SK-N-SH (cell line): ENCODE measurements at regions not wholly inside any gene's neighbourhood (a gene's known extent, or its start where the extent isn't known, plus 50 kb on each side); places are given as distances from the start of the nearest gene placed in this dataset.
A peak's percentile ranks its signal among the peaks of the same experiment; 100 is the strongest.

Source experiments
- CTCF ChIA-PET: fragments of 300-600, 350-600 bp; formaldehyde crosslinking; extraction: SDS; loops from one replicate; lab custom pipeline; 2021; lab: Yijun Ruan, JAX
- POLR2A ChIA-PET: fragments of 350-600 bp; sonication (Branson Sonifier 250); formaldehyde crosslinking; extraction: SDS; loops from one replicate; lab custom pipeline; 2020; ENCODE audit warnings: antibody characterized with exemption, inconsistent platforms; lab: Yijun Ruan, JAX
- DNase-seq: peaks from one replicate; pipeline ENCODE4 v3.0.0; 2012
- H2AFZ ChIP-seq: fragments of 200-600 bp; sonication (generic); 2 replicates; pipeline ENCODE4 v1.8.1; 2016; ENCODE audit warnings: antibody characterized with exemption, mild to moderate bottlenecking, low read depth
- H3F3A ChIP-seq: fragments of 200-600 bp; sonication (generic); replicated peaks from 2 replicates; pipeline ENCODE3; 2016; ENCODE audit warnings: antibody characterized with exemption, mild to moderate bottlenecking; ENCODE audit not compliant: insufficient read depth
- H3K27ac ChIP-seq, 2 experiments: fragments of 200-500 bp in 1 of 2; fragments of 200-600 bp in 1 of 2; sonication (Bioruptor generic) in 1 of 2; sonication (generic), shearing (Covaris generic) in 1 of 2; 2 replicates each; pipeline versions ENCODE4 v1.5.1 to v1.6.1; 2014 to 2016; ENCODE audit warnings: low read depth in 2 of 2, inconsistent platforms in 1 of 2, low read length in 1 of 2, mild to moderate bottlenecking in 1 of 2, mixed read lengths in 1 of 2
- H3K27me3 ChIP-seq: fragments of 200-600 bp; sonication (generic), shearing (Covaris generic); 2 replicates; pipeline ENCODE4 v1.6.1; 2016; ENCODE audit warnings: mixed run types; ENCODE audit not compliant: insufficient read depth
- H3K36me3 ChIP-seq, 2 experiments: fragments of 200-500 bp in 1 of 2; fragments of 200-600 bp in 1 of 2; sonication (Bioruptor generic) in 1 of 2; sonication (generic) in 1 of 2; replicated peaks in 1 of 2; 2 replicates each; pipeline versions ENCODE3 to v1.5.1; 2014 to 2016; ENCODE audit warnings: low read length in 1 of 2, mild to moderate bottlenecking in 1 of 2; ENCODE audit not compliant: insufficient read depth in 2 of 2, control insufficient read depth in 1 of 2
- H3K4me1 ChIP-seq, 2 experiments: fragments of 200-500 bp in 1 of 2; fragments of 200-600 bp in 1 of 2; sonication (Bioruptor generic) in 1 of 2; sonication (generic), shearing (Covaris generic) in 1 of 2; 2 replicates each; pipeline versions ENCODE4 v1.5.1 to v1.6.1; 2014 to 2016; ENCODE audit warnings: low read depth in 1 of 2, low read length in 1 of 2, mixed run types in 1 of 2; ENCODE audit not compliant: insufficient read depth in 2 of 2, control insufficient read depth in 1 of 2
- H3K4me2 ChIP-seq: fragments of 200-600 bp; sonication (generic), shearing (Covaris generic); 2 replicates; pipeline ENCODE4 v1.6.1; 2017; ENCODE audit warnings: mixed run types
- H3K4me3 ChIP-seq, 2 experiments: fragments of 200-500 bp in 1 of 2; fragments of 200-600 bp in 1 of 2; sonication (Bioruptor generic) in 1 of 2; sonication (generic), shearing (Covaris generic) in 1 of 2; 2 replicates each; pipeline versions ENCODE4 v1.5.1 to v1.8.1; 2014 to 2016; ENCODE audit warnings: low read depth in 2 of 2, inconsistent platforms in 1 of 2, low read length in 1 of 2, mild to moderate bottlenecking in 1 of 2, mixed read lengths in 1 of 2, moderate library complexity in 1 of 2
- H3K79me2 ChIP-seq: fragments of 200-600 bp; sonication (generic); 2 replicates; pipeline ENCODE4 v1.8.1; 2017; ENCODE audit warnings: mild to moderate bottlenecking; ENCODE audit not compliant: insufficient read depth
- H3K9ac ChIP-seq: fragments of 200-600 bp; sonication (generic); 2 replicates; pipeline ENCODE4 v1.6.1; 2017; ENCODE audit warnings: mixed run types
- H3K9me2 ChIP-seq: fragments of 200-600 bp; sonication (generic); 2 replicates; pipeline ENCODE4 v1.6.1; 2017; ENCODE audit warnings: mixed run types
- H3K9me3 ChIP-seq: fragments of 200-600 bp; sonication (generic); 2 replicates; pipeline ENCODE4 v1.6.1; 2017; ENCODE audit warnings: mixed run types, mild to moderate bottlenecking, moderate library complexity
- H4K20me1 ChIP-seq: fragments of 200-600 bp; sonication (generic); 2 replicates; pipeline ENCODE4 v1.6.1; 2017; ENCODE audit warnings: mild to moderate bottlenecking, mixed run types; ENCODE audit not compliant: insufficient read depth
- CHD2 ChIP-seq: fragments of 150-350 bp; IDR thresholded peaks from 2 replicates; pipeline ENCODE4 v1.6.1; 2018; ENCODE audit warnings: low read length; ENCODE audit not compliant: partially characterized antibody
- EP300 ChIP-seq, 2 experiments: IDR thresholded peaks; 2 replicates each; pipeline versions ENCODE4 v1.4.0 to v1.6.1; 2012; ENCODE audit warnings: borderline replicate concordance in 1 of 2, low read depth in 1 of 2, low read length in 1 of 2
- EZH2phosphoT487 ChIP-seq: fragments of 200-600 bp; sonication (generic); IDR thresholded peaks from 2 replicates; pipeline ENCODE4 v1.6.1; 2017; ENCODE audit warnings: low read depth, mixed run types, mild to moderate bottlenecking, antibody characterized with exemption, moderate library complexity, borderline replicate concordance
- FOXJ3 ChIP-seq: sonication (generic); formaldehyde crosslinking; IDR thresholded peaks from 2 replicates; pipeline ENCODE4 v1.5.1; 2020; ENCODE audit warnings: mild to moderate bottlenecking, missing genetic modification reagents
- GABPA ChIP-seq: IDR thresholded peaks from 2 replicates; pipeline ENCODE4 v1.4.0; 2012; ENCODE audit warnings: low read depth, mild to moderate bottlenecking
- GATA2 ChIP-seq: sonication (generic); formaldehyde crosslinking; IDR thresholded peaks from 2 replicates; pipeline ENCODE4 v1.5.0; 2020; ENCODE audit warnings: mild to moderate bottlenecking, missing genetic modification reagents
- MXI1 ChIP-seq: IDR thresholded peaks from 2 replicates; pipeline ENCODE4 v1.6.1; 2012; ENCODE audit warnings: mild to moderate bottlenecking, low read depth, low read length, improper control_type of control experiment
- POLR2AphosphoS5 ChIP-seq: IDR thresholded peaks from 2 replicates; pipeline ENCODE4 v1.6.1; 2012; ENCODE audit warnings: low read depth, low read length
- RAD21 ChIP-seq: IDR thresholded peaks from 2 replicates; pipeline ENCODE4 v1.6.1; 2012; ENCODE audit warnings: mild to moderate bottlenecking, low read length
- RCOR1 ChIP-seq: fragments of 150-350 bp; IDR thresholded peaks from 2 replicates; pipeline ENCODE4 v1.6.1; 2017; ENCODE audit warnings: antibody characterized with exemption, low read length
- SMC3 ChIP-seq: IDR thresholded peaks from 2 replicates; pipeline ENCODE4 v1.6.1; 2012; ENCODE audit warnings: low read depth, low read length, improper control_type of control experiment
- TAF1 ChIP-seq: IDR thresholded peaks from 2 replicates; pipeline ENCODE4 v1.6.1; 2012; ENCODE audit warnings: low read depth, mild to moderate bottlenecking, low read length, moderate library complexity, borderline replicate concordance
- TCF12 ChIP-seq: IDR thresholded peaks from 2 replicates; pipeline ENCODE4 v1.4.0; 2012
- USF1 ChIP-seq: IDR thresholded peaks from 2 replicates; pipeline ENCODE4 v1.4.0; 2012; ENCODE audit warnings: low read depth, borderline replicate concordance
- USF2 ChIP-seq: fragments of 150-350 bp; IDR thresholded peaks from 2 replicates; pipeline ENCODE4 v1.6.1; 2017; ENCODE audit warnings: antibody characterized with exemption, low read length, low read depth, borderline replicate concordance
- WGBS: methylation state at CpG from one replicate; pipeline ENCODE4 v1.1.6; 2017; ENCODE audit warnings: low lambda C conversion rate; 5-methylcytosine and 5-hydroxymethylcytosine counted together
- TF ChIP-seq, protein P1 (sequence below): IDR thresholded peaks from 2 replicates; pipeline ENCODE4 v1.4.0; 2012; ENCODE audit warnings: low read depth
- TF ChIP-seq, protein P2 (sequence below): IDR thresholded peaks from 2 replicates; pipeline ENCODE4; 2012

GRCh38 chr3:102714567-102714966 lies 279.8 kb downstream of the ZPLD1 start:
- no peak overlapping the region for H2AFZ ChIP-seq
- CTCF ChIA-PET: interaction anchor here (0.9 to 2.4 kb wide), 5 partner anchors 8 to 70 kb away, joined by 3 to 13 read pairs (median 3); no protein-coding TSS in a partner anchor
- peak; percentile 80 for TF ChIP-seq GATA2 (CRISPR knock-in tag)
- TF ChIP-seq EZH2phosphoT487: no peak
- TF ChIP-seq MXI1: 0 out of 2 replicates have a peak, but pooled peaks have one; percentile 42
- peak; percentile 30; the same call in 1 of the 2 replicates for TF ChIP-seq POLR2AphosphoS5
- TF ChIP-seq USF1: no peak
- TF ChIP-seq TCF12: peak; percentile 63
- no peak for TF ChIP-seq FOXJ3 (CRISPR knock-in tag)
- no peak for TF ChIP-seq USF2
- TF ChIP-seq RCOR1: peak; percentile 59; the same call in 1 of the 2 replicates
- TF ChIP-seq GABPA: no peak
- peak in 1 of 2 experiments; percentile 99; a peak in 2 of 4 replicates for TF ChIP-seq EP300 (IDR thresholded peaks at IDR 0.05; ENCODE audit: borderline replicate concordance in 1 of 2, low read depth in 1 of 2, low read length in 1 of 2)
- TF ChIP-seq, protein P1, sequence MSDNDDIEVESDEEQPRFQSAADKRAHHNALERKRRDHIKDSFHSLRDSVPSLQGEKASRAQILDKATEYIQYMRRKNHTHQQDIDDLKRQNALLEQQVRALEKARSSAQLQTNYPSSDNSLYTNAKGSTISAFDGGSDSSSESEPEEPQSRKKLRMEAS: no peak
- peak; percentile 73 for TF ChIP-seq CHD2
- peak; percentile 25; the same call in 1 of the 2 replicates for TF ChIP-seq RAD21
- no peak for TF ChIP-seq TAF1
- TF ChIP-seq, protein P2, sequence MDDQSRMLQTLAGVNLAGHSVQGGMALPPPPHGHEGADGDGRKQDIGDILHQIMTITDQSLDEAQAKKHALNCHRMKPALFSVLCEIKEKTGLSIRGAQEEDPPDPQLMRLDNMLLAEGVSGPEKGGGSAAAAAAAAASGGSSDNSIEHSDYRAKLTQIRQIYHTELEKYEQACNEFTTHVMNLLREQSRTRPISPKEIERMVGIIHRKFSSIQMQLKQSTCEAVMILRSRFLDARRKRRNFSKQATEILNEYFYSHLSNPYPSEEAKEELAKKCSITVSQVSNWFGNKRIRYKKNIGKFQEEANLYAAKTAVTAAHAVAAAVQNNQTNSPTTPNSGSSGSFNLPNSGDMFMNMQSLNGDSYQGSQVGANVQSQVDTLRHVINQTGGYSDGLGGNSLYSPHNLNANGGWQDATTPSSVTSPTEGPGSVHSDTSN: no peak
- peak; percentile 2; the same call in 1 of the 2 replicates for TF ChIP-seq SMC3

More at GRCh38 chr3:102714567-102714966, 279.8 kb downstream of the ZPLD1 start:
- Histone ChIP-seq H3K4me3 (no peak overlapping the region), H3F3A (no peaks in the 10 kb centered on the region), H3K9me3 (no peaks in the 10 kb centered on the region), H3K4me1 (peaks cover 6 to 8% of the 10 kb centered on the region in 2 experiments; a peak in 2 of 4 replicates), H3K36me3 (no peaks in the 10 kb centered on the region), H3K79me2 (no peaks in the 10 kb centered on the region), H4K20me1 (no peaks in the 10 kb centered on the region), H3K4me2 (no peak overlapping the region), H3K27me3 (no peaks in the 10 kb centered on the region), H3K27ac (peak overlapping the region; percentile 31 to 95; a peak in 3 of 4 replicates), H3K9ac (no peak overlapping the region), H3K9me2 (no peaks in the 10 kb centered on the region)
- peak; percentile 57 for DNase-seq
- WGBS: 5% methylated on average over 3 of the region's 3 CpGs
- POLR2A ChIA-PET: no interaction called here
